Suprapubic skin (tissue), 4 donors: ENCODE measurements at regions not wholly inside any gene's neighbourhood (a gene's known extent, or its start where the extent isn't known, plus 50 kb on each side); places are given as distances from the start of the nearest gene placed in this dataset.

Source experiments
- CTCF ChIP-seq, 2 donors: fragments of 200-600 bp in 1 of 2; fragments of 450-650 bp in 1 of 2; sonication (generic) in 1 of 2; IDR thresholded peaks; one replicate each; pipeline ENCODE4 v1.5.1; 2016 to 2019; ENCODE audit warnings: antibody characterized with exemption in 2 of 2, mild to moderate bottlenecking in 1 of 2, moderate library complexity in 1 of 2
- POLR2A ChIP-seq, 2 donors: fragments of 450-650 bp; IDR thresholded peaks; one replicate each; pipeline ENCODE4 v1.6.1; 2017; ENCODE audit warnings: antibody characterized with exemption in 2 of 2, mild to moderate bottlenecking in 2 of 2, moderate library complexity in 2 of 2
- POLR2AphosphoS5 ChIP-seq, 3 donors: sonication (generic); formaldehyde crosslinking; IDR thresholded peaks; one replicate each; pipeline ENCODE4 v1.6.1; 2017; ENCODE audit warnings: antibody characterized with exemption in 3 of 3

- TF ChIP-seq POLR2AphosphoS5 (IDR thresholded peaks at IDR 0.05) (no peak), CTCF (IDR thresholded peaks at IDR 0.05) (no peak), POLR2A (IDR thresholded peaks at IDR 0.05) (no peak)
Observed at GRCh38 chr12:114457620-114458019, 51.7 kb upstream of the TBX5 start.
